Trophoblast cell (in vitro differentiated cells and primary cell): ENCODE measurements at regions not wholly inside any gene's neighbourhood (a gene's known extent, or its start where the extent isn't known, plus 50 kb on each side); places are given as distances from the start of the nearest gene placed in this dataset.

Experiments used
- DNase-seq, 2 donors: peaks; one replicate each; pipeline ENCODE4 v3.0.0-alpha.2; 2016
- H2AFZ ChIP-seq: 2 replicates; pipeline ENCODE4 v1.6.1; 2013; ENCODE audit warnings: low read length, moderate library complexity, mild to moderate bottlenecking; ENCODE audit not compliant: insufficient read depth, poor library complexity
- H2AK5ac ChIP-seq: 2 replicates; pipeline ENCODE4 v1.6.1; 2013; ENCODE audit warnings: mild to moderate bottlenecking, low read length
- H2BK120ac ChIP-seq: 2 replicates; pipeline ENCODE4 v1.6.1; 2013; ENCODE audit warnings: low read length, mild to moderate bottlenecking, moderate library complexity; ENCODE audit not compliant: insufficient read depth, poor library complexity
- H2BK12ac ChIP-seq: 2 replicates; pipeline ENCODE4 v1.6.1; 2013; ENCODE audit warnings: mild to moderate bottlenecking, low read length, moderate library complexity
- H2BK5ac ChIP-seq: 2 replicates; pipeline ENCODE4 v1.6.1; 2013; ENCODE audit warnings: low read length, low read depth, moderate library complexity, mild to moderate bottlenecking; ENCODE audit not compliant: poor library complexity
- H3K14ac ChIP-seq: 2 replicates; pipeline ENCODE4 v1.6.1; 2013; ENCODE audit warnings: mild to moderate bottlenecking, low read length
- H3K18ac ChIP-seq: 2 replicates; pipeline ENCODE4 v1.6.1; 2013; ENCODE audit warnings: mild to moderate bottlenecking, low read length
- H3K23ac ChIP-seq: 2 replicates; pipeline ENCODE4 v1.6.1; 2013; ENCODE audit warnings: low read length
- H3K27ac ChIP-seq: 2 replicates; pipeline ENCODE4 v1.5.1; 2013; ENCODE audit warnings: low read depth, mild to moderate bottlenecking, inconsistent platforms, low read length, moderate library complexity
- H3K27me3 ChIP-seq: 2 replicates; pipeline ENCODE4 v1.6.1; 2013; ENCODE audit warnings: inconsistent platforms, mild to moderate bottlenecking, low read length, moderate library complexity; ENCODE audit not compliant: insufficient read depth
- H3K36me3 ChIP-seq, 2 experiments: 1 replicate in 1 of 2; 2 replicates in 1 of 2; pipeline ENCODE4 v1.6.1; 2013; ENCODE audit warnings: low read length in 2 of 2, mild to moderate bottlenecking in 2 of 2, moderate library complexity in 1 of 2; ENCODE audit not compliant: insufficient read depth in 2 of 2, control insufficient read depth in 1 of 2
- H3K4ac ChIP-seq: 2 replicates; pipeline ENCODE4 v1.6.1; 2013; ENCODE audit warnings: low read depth, mild to moderate bottlenecking, low read length, moderate library complexity
- H3K4me1 ChIP-seq, 2 experiments: 1 replicate in 1 of 2; 2 replicates in 1 of 2; pipeline ENCODE4 v1.6.1; 2013; ENCODE audit warnings: low read length in 2 of 2, mild to moderate bottlenecking in 2 of 2, moderate library complexity in 1 of 2; ENCODE audit not compliant: insufficient read depth in 2 of 2, control insufficient read depth in 1 of 2
- H3K4me2 ChIP-seq: 2 replicates; pipeline ENCODE4 v1.6.1; 2013; ENCODE audit warnings: inconsistent platforms, mild to moderate bottlenecking, low read length, moderate library complexity
- H3K4me3 ChIP-seq: 2 replicates; pipeline ENCODE4 v1.5.1; 2013; ENCODE audit warnings: mild to moderate bottlenecking, low read depth, low read length, inconsistent platforms
- H3K79me1 ChIP-seq: one replicate; pipeline ENCODE4 v1.6.1; 2013; ENCODE audit warnings: low read length
- H3K79me2 ChIP-seq: 2 replicates; pipeline ENCODE4 v1.6.1; 2013; ENCODE audit warnings: low read length, mild to moderate bottlenecking; ENCODE audit not compliant: control insufficient read depth, insufficient read depth, poor library complexity
- H3K9ac ChIP-seq: 2 replicates; pipeline ENCODE4 v1.6.1; 2013; ENCODE audit warnings: mild to moderate bottlenecking, low read length
- H3K9me3 ChIP-seq: 2 replicates; pipeline ENCODE4 v1.6.1; 2013; ENCODE audit warnings: low read depth, mild to moderate bottlenecking, control low read depth, inconsistent platforms, low read length; ENCODE audit not compliant: insufficient read depth
- H4K12ac ChIP-seq: 2 replicates; pipeline ENCODE4 v1.6.1; 2013; ENCODE audit warnings: low read depth, mild to moderate bottlenecking, low read length, moderate library complexity
- H4K8ac ChIP-seq: 2 replicates; pipeline ENCODE4 v1.6.1; 2013; ENCODE audit warnings: low read depth, mild to moderate bottlenecking, low read length, moderate library complexity
- H4K91ac ChIP-seq: one replicate; pipeline ENCODE4 v1.6.1; 2013; ENCODE audit warnings: low read depth, mild to moderate bottlenecking, low read length, moderate library complexity
- WGBS: extraction: QIAGEN DNeasy Blood & Tissue Kit; methylation state at CpG from one replicate; pipeline ENCODE4 v1.1.7; 2013; ENCODE audit warnings: missing lambda C conversion rate; ENCODE audit not compliant: insufficient read length, insufficient coverage; ENCODE audit errors: extremely low coverage; 5-methylcytosine and 5-hydroxymethylcytosine counted together

- Histone ChIP-seq H4K12ac (no peak overlapping the region), H3K18ac (no peak overlapping the region), H3K9me3 (no peaks in the 10 kb centered on the region), H3K79me2 (no peaks in the 10 kb centered on the region), H2BK5ac (no peak overlapping the region), H3K27ac (no peak overlapping the region), H3K4me1 (no peaks in the 10 kb centered on the region), H3K4me3 (peak overlapping the region; percentile 2), H3K27me3 (no peaks in the 10 kb centered on the region), H3K4ac (no peak overlapping the region), H3K14ac (no peak overlapping the region), H2AK5ac (no peak overlapping the region), H4K91ac (no peak overlapping the region), H3K9ac (no peak overlapping the region), H2BK120ac (no peak overlapping the region), H3K4me2 (no peak overlapping the region), H3K36me3 (no peaks in the 10 kb centered on the region), H2AFZ (no peak overlapping the region), H2BK12ac (no peak overlapping the region), H3K79me1 (no peaks in the 10 kb centered on the region), H3K23ac (no peak overlapping the region), H4K8ac (no peak overlapping the region)
- no CpG with 5 or more reads among the region's 10 CpGs for WGBS
- DNase-seq: no peak
Observed at GRCh38 chr1:30109853-30110252, 613.5 kb downstream of the MATN1 start.

DNA sequence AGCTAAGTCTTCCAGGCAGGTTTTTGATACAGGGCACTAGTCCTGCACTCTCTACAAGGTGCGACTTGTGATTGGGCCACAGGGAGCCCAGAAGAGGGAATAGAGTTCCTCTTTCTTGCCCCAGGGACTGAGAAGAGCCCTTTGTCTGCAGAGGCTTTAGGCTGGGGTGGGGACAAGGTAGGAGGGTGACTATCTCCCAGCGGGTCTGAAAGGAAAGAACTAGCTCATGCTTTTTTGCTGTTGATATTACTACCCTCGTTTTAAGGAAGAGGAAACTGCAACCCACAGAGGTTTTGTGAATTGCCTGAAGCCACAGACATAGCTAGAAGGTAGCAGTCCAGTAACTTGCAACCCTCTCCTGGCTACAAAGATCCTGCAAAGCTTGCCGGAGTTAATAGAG lies 615.2 kb downstream of the MATN1 start:
- Histone ChIP-seq H3K79me1 (no peaks in the 10 kb centered on the region), H4K8ac (no peak overlapping the region), H3K23ac (no peak overlapping the region), H2AK5ac (no peak overlapping the region), H3K4me1 (no peaks in the 10 kb centered on the region), H3K36me3 (no peaks in the 10 kb centered on the region), H4K91ac (no peak overlapping the region), H3K4me2 (no peak overlapping the region), H3K14ac (no peak overlapping the region), H3K27ac (no peak overlapping the region), H4K12ac (no peak overlapping the region), H3K9me3 (peaks cover under 1% of the 10 kb centered on the region), H2BK12ac (no peak overlapping the region), H2BK5ac (no peak overlapping the region), H2AFZ (no peak overlapping the region), H3K9ac (no peak overlapping the region), H3K18ac (no peak overlapping the region), H3K79me2 (no peaks in the 10 kb centered on the region), H2BK120ac (no peak overlapping the region), H3K4me3 (no peak overlapping the region), H3K27me3 (no peaks in the 10 kb centered on the region), H3K4ac (no peak overlapping the region)
- DNase-seq: no peak
- no CpG with 5 or more reads among the region's 4 CpGs for WGBS

DNA sequence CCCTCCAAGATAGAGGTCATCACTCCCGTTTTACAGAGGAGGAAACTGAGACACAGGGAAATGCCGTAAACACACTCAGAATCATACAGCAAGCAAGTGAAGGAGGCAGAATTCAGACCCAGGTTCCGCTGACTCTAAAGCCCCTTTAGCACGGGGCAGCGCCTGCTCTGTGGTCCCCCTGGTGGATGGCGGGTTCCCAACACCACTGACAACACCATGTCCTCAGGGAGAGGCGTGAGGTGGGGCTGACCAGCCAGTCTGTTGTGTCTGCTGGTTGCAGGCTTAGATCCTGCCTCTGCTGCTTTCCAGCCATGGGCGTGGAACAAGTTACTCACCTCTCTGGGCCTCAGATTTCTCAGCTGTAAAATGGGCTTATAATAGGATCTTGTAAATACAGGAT lies 617.3 kb downstream of the MATN1 start:
- Histone ChIP-seq H2AFZ (no peak overlapping the region), H2AK5ac (no peak overlapping the region), H2BK12ac (no peak overlapping the region), H3K4me2 (no peak overlapping the region), H3K4me3 (no peak overlapping the region), H4K12ac (no peak overlapping the region), H3K18ac (no peak overlapping the region), H3K4ac (no peak overlapping the region), H4K8ac (no peak overlapping the region), H2BK120ac (no peak overlapping the region), H3K9ac (no peak overlapping the region), H2BK5ac (no peak overlapping the region), H3K27ac (no peak overlapping the region), H3K79me2 (no peaks in the 10 kb centered on the region), H3K23ac (no peak overlapping the region), H3K27me3 (no peaks in the 10 kb centered on the region), H3K36me3 (no peaks in the 10 kb centered on the region), H3K9me3 (peaks cover 2% of the 10 kb centered on the region), H3K4me1 (no peaks in the 10 kb centered on the region), H3K79me1 (no peaks in the 10 kb centered on the region), H4K91ac (no peak overlapping the region), H3K14ac (no peak overlapping the region)
- DNase-seq: peak; percentile 56 to 67
- WGBS: no CpG with 5 or more reads among the region's 8 CpGs

- Histone ChIP-seq H3K18ac (no peak overlapping the region), H3K27me3 (no peaks in the 10 kb centered on the region), H3K23ac (no peak overlapping the region), H4K8ac (no peak overlapping the region), H2BK5ac (no peak overlapping the region), H3K79me2 (no peaks in the 10 kb centered on the region), H2BK120ac (no peak overlapping the region), H2BK12ac (no peak overlapping the region), H3K4me1 (no peaks in the 10 kb centered on the region), H3K4me2 (no peak overlapping the region), H3K9ac (no peak overlapping the region), H4K12ac (no peak overlapping the region), H3K14ac (no peak overlapping the region), H3K4me3 (no peak overlapping the region), H3K36me3 (no peaks in the 10 kb centered on the region), H3K79me1 (no peaks in the 10 kb centered on the region), H4K91ac (no peak overlapping the region), H2AK5ac (no peak overlapping the region), H3K27ac (no peak overlapping the region), H3K9me3 (peaks cover 2% of the 10 kb centered on the region), H3K4ac (no peak overlapping the region), H2AFZ (no peak overlapping the region)
- WGBS: no CpG with 5 or more reads among the region's 4 CpGs
- DNase-seq: no peak
Observed at GRCh38 chr1:30104551-30104950, 618.8 kb downstream of the MATN1 start.
